ENCODE measurements at regions not wholly inside any gene's neighbourhood (a gene's known extent, or its start where the extent isn't known, plus 50 kb on each side); places are given as distances from the start of the nearest gene placed in this dataset.

DNA sequence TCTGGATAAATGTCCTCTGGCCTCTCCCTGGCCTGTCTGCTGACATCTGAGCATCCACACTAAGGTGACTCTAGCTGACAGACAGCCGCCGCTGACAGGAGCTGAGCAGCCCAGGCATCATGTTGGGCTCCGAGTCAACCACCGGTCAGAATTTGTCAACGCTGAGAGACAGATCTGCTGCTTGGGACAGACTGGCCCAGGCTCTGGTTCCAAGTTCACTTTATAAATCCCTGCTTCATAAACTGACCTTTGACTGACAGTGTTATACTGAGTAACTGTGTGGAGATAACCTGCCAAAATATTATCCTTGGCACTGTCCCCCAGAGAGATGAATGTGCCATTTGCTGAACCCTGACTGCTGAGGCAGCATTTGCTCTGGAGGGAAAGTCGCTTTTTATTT, 616.7 kb downstream of the NPHP4 start:
- TF ChIP-seq, protein P1, sequence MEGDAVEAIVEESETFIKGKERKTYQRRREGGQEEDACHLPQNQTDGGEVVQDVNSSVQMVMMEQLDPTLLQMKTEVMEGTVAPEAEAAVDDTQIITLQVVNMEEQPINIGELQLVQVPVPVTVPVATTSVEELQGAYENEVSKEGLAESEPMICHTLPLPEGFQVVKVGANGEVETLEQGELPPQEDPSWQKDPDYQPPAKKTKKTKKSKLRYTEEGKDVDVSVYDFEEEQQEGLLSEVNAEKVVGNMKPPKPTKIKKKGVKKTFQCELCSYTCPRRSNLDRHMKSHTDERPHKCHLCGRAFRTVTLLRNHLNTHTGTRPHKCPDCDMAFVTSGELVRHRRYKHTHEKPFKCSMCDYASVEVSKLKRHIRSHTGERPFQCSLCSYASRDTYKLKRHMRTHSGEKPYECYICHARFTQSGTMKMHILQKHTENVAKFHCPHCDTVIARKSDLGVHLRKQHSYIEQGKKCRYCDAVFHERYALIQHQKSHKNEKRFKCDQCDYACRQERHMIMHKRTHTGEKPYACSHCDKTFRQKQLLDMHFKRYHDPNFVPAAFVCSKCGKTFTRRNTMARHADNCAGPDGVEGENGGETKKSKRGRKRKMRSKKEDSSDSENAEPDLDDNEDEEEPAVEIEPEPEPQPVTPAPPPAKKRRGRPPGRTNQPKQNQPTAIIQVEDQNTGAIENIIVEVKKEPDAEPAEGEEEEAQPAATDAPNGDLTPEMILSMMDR (IDR thresholded peaks at IDR 0.05), result no peak
- no peak for TF ChIP-seq POLR2A (IDR thresholded peaks at IDR 0.05)

Measured in body of pancreas (tissue), 4 donors.